GM21529 (cell line): ENCODE measurements at regions not wholly inside any gene's neighbourhood (a gene's known extent, or its start where the extent isn't known, plus 50 kb on each side); places are given as distances from the start of the nearest gene placed in this dataset.

Experiments
- ATAC-seq: cut with Tn5 transposase; IDR thresholded peaks from one replicate; pipeline ENCODE4 v1.9.1; 2021; ENCODE audit not compliant: unreplicated experiment

DNA sequence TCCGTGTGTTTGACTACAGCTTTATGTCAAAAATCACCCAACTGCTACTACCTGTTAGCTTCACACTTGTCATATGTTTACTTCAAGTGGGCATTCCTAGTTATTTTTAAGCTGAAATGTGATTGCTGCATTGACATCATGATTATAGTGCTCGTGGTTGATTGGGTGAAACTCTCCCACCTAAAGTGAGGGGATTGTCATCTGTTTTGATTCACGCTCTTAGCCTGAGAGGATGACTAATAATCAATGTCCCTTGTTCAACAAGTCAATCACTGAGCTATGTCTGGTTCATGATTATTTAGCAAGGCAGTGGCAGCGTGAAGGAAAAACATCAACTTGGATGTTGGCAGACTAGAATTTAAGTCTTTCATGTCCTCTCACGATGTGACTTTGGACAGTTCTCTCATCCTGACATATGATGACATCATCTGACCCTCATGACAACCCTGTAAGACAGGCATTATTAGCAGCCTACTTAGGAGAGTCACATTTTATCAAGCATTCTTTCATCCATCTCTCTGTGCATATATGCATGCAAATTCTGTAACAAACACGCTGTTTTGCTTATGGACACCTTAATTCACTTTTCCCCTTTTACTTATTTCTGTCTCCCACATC lies 352.6 kb upstream of the ZMIZ1 start:
- ATAC-seq = no peak

DNA sequence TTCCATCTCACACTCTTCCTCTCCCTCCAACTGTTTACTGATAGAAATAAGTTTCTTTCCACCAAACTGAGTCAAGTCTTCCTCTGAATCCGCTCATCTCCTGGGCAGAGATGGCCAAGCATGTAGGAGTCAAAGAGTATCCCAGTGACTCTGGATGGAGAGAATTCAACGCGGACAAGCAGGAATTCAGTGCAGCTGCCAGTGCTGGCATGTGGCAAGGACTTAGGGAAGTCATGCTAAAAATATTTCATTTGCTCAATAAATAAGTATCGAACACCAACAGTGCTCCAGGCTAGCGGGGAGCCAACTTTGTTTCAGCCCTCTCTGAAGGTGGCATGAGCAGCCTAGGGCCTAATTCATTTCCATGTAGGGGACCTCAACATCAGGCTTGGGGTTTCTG lies 351.6 kb upstream of the ZMIZ1 start:
- ATAC-seq = no peak

- no peak for ATAC-seq
Measured at GRCh38 chr10:78718032-78718572, 350.7 kb upstream of the ZMIZ1 start.

DNA sequence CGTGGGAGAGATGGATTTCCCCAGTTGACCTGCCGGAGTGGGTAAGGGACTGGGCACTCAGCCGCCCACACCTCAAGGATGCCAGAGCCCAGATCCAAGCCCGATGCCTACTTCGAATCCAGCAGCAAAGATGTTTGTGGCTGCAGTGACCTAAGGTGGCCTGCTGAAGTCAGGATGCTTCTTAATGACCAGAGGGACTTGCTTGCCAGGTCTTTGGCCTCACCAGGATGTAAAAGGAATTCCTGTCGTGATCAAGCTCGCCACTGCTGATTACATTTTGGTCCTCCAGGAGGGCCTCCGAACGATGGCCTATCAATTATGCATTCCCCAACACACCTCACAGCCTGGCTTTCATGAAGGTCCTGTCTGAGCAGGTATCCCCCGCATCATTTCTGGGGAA lies 349.5 kb upstream of the ZMIZ1 start:
- no peak for ATAC-seq

- no peak for ATAC-seq
Measured at GRCh38 chr10:78720091-78720490, 348.7 kb upstream of the ZMIZ1 start.

GRCh38 chr10:78721231-78721630 lies 347.5 kb upstream of the ZMIZ1 start:
- no peak for ATAC-seq

- no peak for ATAC-seq
Measured at GRCh38 chr10:78724846-78725245, 343.9 kb upstream of the ZMIZ1 start.

GRCh38 chr10:78726171-78726570 lies 342.6 kb upstream of the ZMIZ1 start:
- ATAC-seq = no peak

DNA sequence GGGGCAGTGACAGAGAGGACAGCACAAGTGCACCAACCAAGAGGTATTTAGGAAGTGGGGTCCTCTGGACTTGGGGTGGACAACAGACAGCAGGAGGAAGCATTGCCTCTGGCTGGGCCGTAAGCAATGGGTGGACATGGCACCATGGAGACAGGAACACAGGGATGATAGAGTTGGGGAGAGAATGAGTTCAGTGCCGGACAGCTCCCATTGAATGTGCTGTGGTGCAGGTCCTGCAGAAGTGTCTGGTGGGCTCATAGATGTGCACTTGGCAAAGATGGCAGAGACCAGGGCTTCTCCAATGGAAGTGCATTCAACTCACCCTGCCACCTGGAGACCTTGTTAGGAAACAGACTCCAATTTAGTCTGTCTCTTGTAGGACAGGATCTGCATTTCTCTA lies 341.5 kb upstream of the ZMIZ1 start:
- ATAC-seq = no peak

DNA sequence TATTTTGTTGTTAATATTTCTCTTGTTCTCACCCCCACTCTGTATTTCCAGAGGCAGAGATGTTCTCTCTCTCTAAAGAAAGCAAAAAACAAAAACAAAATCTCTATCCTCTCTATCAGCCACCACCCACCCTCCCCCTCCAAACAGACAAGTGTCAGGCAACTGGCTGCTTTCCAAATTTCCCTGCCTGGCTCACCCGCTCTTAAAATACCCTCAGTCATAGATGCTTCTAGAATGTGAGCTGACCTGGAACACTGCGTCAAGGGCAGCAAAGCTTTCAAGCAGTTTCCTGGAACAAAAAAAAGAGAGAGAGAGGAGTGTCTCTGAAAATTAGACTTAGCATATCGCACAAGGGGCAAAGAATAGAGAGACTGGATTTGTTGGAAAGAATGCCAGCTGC lies 341.0 kb upstream of the ZMIZ1 start:
- no peak for ATAC-seq

DNA sequence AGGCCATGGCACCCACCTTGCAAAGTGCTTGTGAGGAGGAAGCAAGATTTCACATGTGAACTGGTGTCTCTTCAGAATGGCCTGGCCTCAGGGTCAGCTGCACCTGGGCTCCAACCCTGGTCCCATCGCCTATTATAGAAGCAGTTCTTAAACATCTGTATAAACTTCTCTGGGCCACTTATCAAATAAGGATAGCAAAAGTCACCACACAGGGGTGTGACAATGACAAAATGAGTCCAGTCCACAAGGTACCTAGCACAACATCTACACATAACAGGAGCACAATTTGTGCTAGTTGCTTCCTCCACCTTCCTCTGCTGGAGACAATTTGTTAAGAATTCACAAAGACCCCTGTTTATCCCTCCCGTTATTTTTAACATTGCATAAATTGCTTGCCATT lies 340.6 kb upstream of the ZMIZ1 start:
- no peak for ATAC-seq

DNA sequence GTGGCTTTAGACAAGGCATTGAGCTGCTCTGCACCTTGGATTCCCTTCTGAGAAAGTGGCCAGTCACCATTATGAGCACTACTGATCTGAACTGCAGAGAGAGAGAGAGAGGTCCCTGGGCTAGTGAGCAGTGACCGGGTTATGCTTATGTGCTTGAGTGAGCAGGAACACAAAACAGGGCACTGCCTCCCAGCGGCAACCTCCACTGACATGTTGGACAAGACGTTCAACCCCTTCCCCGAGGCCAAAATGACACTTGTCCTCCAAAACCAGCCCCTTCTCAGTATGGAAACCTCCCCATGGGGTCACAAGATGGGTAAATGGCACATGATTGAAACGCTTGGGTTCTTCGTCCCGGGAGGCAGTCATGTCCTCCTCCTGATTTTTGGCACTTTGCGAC lies 339.4 kb upstream of the ZMIZ1 start:
- no peak for ATAC-seq

DNA sequence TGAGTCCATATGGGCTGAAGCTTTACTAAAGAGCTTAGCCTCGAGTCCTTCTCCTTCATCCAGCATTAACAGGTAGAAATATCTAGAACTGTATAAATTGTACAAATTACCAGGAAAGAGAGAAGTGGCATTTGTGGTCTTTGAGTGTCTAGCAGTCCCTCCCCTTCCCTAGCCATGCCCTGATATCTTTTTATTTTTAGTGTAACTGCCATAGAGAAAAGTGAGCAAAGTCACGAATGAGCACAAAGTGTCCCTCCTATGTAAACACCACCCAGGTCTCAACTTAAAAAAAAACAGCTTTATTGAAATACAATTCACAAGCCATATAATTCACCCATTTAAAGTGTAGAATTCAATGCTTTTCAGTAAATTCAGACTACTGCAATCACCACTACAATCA lies 339.0 kb upstream of the ZMIZ1 start:
- no peak for ATAC-seq

DNA sequence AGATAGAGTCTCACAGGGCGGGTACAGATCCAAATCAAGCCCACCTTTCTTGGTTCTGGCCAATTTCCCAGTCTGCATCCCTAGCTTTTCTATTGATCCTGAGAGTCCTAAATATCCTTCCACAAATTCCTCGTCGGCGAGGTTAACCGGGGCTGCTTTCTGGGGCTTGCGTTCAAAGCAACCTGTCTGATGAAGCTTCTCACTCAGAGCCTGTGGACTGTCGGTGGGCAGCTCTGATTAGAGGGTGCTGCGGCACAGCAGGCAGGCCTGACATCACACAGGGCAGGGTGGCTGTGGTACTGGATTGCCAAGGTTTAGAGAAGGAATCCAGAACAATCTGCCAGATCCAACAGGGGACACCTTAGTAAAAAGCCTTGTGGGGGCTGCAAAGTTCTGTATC lies 338.0 kb upstream of the ZMIZ1 start:
- ATAC-seq = no peak

DNA sequence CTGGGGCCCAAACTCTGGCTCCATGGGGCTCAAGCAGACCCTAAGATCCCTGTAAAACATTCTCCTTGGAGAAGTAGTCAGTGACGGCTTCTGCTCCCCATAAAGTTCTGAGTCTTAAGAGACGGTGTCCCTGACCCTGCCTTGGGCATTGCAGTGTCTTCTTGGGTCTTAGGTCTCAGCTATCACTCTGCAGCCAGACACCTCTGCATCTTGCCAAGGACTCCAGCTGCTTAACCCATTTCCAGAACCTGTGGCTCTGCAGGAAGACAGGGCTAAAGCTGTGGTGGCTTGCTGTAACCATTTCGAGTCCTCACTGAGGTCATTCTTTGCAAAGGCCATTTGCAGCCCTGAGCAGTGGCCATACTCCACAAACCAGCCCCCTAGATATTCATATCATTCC lies 337.1 kb upstream of the ZMIZ1 start:
- no peak for ATAC-seq

DNA sequence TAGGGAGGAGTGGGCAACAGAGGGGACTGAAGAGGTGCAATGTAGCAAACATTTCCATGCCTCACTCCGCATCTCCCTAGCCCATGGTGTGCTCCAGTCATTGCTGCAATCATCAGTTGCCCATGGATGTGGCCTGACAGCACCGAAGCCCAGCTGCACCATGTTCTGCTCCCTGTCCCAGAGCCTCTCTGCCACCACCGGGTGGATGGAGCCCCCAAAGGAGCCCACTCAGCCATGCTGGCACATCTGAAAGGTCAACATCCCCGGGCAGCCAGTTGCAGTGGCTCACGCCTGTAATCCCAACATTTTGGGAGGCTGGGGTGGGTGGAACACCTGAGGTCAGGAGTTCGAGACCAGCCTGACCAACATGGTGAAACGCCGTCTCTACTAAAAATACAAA lies 336.4 kb upstream of the ZMIZ1 start:
- ATAC-seq = no peak

GRCh38 chr10:78736926-78737630 lies 331.7 kb upstream of the ZMIZ1 start:
- no peak for ATAC-seq

DNA sequence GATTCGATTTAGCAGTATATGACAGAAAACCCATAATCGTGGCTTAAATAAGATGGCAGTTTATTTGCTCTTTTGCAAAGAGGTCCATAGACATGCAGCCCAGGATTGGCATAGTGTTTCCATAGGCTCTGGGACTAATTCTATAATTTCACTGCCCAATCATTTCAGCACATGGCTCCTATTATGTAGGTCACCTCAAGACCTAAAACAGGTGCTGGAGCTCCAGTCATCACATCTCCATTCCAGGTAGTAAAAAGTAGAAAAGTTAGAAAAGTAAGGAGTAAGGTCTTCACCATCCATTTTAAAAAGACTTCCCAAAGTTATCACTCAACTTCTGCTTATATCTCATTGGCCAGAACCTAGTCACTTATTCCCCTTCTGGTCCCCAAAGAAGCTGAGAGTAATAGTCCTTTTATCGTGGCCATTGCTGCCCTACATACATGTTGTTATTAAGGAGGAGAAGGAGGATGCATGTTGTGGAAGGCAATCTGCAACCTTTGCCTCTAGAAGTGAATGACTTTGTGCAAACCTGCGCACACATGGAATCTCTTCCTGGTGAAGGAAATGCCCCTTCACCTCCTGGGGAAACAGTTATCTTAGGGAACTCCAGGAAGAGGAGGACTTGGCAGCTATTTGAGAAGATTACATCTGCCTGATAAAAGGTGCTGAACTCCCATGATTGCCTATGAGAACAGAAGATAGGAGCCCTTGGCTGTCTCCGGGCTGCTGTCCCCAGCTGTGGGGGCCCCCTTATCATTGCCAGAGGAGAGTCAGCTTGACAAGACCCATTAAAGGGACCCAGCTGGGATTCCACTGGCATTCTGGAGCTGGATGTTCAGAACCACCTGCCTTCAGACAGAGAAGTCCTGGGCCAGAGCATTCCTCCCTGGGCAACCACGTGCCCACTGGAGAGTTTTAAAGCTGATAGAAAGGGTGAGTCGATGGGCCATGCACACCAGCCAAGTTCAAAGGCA lies 330.6 kb upstream of the ZMIZ1 start:
- ATAC-seq = no peak

DNA sequence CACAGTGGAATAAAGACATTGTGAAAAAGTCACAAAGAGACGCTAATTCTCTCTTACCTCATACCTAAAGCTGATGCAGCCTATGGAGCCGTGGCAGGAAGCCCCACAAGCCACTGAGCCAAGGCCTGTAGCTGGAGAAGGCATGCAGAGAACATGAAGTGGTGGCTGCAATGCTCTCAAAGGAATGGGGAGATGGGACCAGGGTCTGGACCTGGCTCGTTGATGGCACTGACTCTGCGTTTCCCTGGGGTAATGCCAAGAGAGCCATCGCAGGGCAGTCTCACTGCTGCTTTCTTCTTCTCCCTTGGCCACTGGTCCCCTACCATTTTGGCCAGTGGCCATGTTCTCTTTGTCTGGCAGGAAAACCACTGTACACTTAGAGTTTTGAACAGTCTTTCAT lies 329.9 kb upstream of the ZMIZ1 start:
- no peak for ATAC-seq

GRCh38 chr10:78739444-78740053 lies 329.2 kb upstream of the ZMIZ1 start:
- no peak for ATAC-seq
